GDM1 (cell line): ENCODE measurements at regions not wholly inside any gene's neighbourhood (a gene's known extent, or its start where the extent isn't known, plus 50 kb on each side); places are given as distances from the start of the nearest gene placed in this dataset.

Source experiments
- DNase-seq: peaks from one replicate; lab custom pipeline; 2025; lab: John Stamatoyannopoulos, UW

GRCh38 chr22:48049116-48049515, 1286.7 kb downstream of the TBC1D22A start:
- DNase-seq = no peak

DNA sequence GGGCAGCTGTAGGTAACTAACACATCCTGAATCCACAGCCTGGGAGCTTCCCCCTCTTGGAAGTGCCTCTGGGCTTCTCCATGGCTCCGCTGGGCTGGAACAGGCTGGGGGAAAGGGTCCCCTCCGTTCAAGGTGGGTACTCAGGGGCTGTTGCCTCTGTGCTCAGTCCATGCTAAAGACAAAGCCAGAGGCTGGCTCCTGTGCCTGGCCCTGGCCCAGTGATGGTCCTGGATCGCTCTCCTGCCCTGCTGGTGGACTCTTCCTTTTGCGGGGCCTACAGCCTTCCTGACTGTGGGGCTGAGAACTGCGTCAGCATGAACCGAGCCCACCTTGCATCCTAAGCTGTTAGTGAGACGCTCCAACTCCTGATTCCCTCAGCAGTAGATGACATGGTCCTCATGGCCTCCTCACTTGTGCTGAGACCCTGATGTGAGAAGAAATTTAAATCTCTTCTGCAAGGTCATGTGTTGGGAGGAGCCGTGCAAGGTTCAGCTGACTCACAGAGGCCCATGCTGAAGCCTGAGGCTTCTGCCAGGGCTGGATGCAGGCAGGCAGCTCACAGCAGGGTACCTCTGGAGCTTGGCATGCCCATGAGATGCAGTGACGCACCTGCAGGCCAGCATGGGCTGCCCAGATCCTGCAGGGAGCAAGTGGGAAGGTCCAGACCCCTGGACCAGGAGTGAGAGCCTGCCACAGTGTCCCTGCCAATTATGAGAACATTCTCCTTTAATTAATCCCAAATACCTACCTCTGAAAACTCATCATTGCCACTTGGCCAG, 1285.5 kb downstream of the TBC1D22A start:
- DNase-seq = no peak

DNA sequence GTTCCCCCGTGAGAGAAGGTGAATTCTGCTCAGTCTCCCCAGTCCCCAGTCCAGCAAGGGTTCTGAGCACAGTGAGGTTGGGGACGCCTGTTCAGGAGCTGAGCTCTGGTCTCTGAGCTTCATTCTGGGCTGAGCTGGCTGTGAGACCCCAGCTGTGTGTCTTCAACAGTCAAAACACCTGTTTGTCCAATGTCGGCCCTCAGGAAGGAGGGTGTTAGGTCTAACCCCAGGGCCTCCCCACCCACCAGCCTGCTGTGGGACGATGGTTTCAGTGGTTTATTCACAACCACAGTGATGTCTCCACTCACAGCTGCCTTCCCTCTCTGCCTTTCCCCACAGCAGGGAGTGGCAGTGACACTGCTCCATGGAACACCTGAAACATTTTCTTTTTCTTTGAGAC, 1282.9 kb downstream of the TBC1D22A start:
- DNase-seq = no peak

- DNase-seq = no peak
Measured at GRCh38 chr22:48044487-48045060, 1282.1 kb downstream of the TBC1D22A start.

DNA sequence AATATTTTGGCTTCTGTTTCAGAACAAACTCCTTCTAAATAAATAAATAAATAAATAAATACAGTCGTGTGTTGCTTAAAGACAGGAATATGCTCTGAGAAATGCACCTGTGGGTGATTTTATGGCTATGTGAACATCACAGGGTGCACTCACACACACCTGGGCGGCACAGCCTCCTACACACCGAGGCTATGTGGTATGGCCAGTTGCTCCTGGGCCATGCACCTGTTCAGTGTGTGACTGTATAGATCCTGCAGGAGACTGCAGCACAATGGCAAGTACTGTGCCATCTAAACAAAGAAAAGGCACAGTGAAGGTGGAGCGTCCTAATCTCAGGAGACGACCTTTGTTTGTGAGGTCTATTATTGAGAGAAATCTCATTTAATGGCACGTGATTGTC, 1281.1 kb downstream of the TBC1D22A start:
- no peak for DNase-seq

- DNase-seq = no peak
Measured at GRCh38 chr22:48042621-48043395, 1280.4 kb downstream of the TBC1D22A start.

DNA sequence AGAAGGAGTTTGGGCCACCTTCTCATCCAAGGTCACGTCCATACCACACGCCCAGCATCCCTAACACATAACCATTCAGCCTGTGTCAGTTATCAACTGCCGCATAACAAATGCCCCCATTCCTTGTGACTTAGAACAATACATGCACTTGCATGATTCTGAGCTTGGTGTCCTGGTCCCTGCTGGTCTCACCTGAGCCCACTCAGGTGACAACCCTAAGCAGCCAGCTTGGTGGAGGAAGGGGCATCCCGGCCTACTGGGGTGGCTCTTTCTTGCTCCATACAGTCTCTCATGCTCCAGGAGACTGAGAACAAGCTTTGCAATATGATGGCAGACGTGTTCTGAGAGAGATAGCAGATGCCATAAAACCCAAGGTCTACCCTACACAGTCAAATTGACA, 1276.9 kb downstream of the TBC1D22A start:
- DNase-seq = no peak

DNA sequence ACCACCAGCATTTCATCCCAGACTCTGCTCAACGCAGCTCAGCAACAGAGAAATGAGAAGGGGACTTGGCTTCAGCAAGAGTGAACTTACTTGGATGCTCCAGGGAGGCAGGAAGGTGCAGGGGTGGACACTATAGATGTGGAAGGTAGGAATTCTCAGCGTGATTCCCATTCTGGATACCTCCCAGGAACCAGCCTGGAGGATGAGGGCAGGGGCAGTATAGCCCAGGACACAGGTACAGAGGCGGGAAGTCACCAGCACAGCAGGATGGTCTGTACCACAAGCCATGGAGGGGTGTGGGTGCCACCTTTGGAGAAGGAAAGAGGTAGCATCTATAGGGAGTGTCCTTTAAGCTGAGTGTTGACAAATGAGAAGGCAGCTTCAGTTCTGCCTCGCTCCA, 1275.2 kb downstream of the TBC1D22A start:
- DNase-seq = no peak

DNA sequence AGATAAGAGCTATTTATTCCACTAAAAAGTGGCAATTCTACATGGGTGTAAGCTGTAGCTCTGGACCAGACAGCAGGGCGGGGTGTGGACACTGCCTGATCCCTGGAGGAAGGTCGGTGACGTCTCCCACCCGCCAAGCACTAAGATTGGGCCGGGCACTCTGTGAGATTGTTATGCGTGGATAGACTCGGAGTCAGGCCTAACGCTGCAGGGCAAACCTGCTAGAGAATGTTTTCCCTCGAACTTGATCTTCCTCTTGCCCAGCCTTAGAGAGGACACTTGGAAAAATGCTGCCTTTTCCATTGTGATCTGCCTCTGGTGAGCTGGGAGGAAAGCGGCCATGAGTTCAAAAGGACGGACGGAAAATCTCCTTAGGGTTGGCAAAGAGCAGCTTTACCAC, 1273.4 kb downstream of the TBC1D22A start:
- DNase-seq = no peak

DNA sequence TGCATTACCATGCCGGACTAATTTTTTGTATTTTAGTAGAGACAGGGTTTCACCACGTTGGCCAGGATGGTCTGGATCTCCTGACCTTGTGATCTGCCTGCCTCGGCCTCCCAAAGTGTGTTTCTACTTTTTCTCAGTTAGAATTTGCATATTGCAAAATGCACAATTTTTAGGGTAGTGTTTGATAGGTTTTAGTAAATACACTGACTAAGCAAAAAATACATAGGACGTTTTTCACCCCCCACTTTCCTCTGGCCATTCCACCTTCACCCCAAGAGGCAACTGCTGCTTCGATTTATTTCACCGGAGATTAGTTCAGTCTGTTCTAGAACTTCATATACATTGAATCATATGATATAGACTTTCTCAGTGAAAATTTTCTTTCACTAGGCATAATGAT, 1269.1 kb downstream of the TBC1D22A start:
- no peak for DNase-seq

DNA sequence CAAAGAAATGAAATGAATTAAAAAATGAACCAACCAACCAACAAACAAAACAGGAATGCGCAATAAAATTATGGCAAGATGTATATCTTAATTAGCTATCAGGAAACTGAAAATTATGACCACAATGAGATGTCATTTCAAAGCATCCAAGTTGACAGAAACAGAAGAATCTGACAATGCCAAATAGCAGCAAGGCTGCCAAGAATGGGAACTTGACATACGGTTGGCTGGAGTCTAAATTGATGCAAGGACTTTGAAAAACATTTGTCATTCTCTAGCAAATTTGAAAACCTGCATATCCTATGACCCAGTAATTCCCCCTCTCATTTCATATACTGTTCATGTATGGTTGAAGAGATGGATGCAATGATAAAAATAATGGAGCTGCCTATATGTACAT, 1262.6 kb downstream of the TBC1D22A start:
- no peak for DNase-seq

DNA sequence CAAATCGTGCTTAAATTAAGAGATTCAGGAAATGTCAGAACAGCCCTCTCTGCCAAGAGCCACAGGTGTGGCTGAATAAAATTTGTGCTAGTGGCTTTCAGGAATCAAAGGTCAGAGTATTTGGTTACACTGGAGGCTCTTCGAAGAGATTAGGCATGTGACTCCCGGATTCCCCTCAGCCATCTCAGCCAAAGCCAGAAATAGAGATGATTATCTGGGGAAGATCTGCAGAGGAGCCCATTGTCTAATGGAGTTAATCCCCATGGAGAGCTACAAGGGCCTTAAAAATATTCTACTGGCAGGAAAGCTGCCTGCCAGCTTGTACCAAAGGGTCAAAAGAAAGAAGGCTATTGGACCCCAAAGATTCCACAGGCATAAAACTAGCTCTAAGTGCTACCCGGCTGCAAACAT, 1259.5 kb downstream of the TBC1D22A start:
- no peak for DNase-seq

DNA sequence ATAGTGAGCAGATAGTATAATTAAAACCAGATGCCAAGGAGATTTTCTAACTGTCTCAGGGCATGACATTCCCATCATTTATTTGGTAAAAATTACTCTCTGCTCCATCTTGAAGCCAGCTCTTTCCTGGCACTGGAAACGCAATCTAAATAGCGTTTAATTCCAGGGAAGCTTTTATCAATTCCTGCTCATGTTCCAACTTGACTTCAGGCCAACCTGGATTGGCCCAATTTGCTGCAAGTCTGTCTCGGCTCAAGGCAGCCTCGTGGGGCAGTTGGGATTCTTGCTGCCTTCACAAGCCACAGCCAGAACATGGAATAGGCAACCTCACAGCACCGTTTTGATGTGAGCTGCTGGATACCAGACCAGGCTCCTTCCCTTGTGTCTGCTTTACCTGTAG, 1255.9 kb downstream of the TBC1D22A start:
- DNase-seq = no peak

DNA sequence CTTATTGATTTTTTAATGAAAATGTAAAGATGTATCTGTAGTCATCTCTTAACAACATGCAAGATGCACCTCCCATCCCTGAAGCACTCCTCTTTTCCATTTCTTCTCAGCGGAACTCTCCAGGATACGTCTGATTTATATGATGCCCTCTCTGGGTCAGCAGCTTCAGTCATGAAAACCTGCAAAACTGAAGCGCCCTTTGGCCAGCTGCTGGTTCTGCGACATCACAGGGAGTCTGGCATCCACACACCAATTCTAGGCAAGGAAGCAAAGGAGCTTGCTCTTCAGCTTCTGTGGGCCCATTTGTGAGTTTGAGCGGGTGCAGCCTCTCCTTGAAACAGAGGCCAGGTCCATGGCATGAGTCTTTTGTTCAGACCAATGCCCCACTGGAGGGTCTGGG, 1253.3 kb downstream of the TBC1D22A start:
- no peak for DNase-seq

DNA sequence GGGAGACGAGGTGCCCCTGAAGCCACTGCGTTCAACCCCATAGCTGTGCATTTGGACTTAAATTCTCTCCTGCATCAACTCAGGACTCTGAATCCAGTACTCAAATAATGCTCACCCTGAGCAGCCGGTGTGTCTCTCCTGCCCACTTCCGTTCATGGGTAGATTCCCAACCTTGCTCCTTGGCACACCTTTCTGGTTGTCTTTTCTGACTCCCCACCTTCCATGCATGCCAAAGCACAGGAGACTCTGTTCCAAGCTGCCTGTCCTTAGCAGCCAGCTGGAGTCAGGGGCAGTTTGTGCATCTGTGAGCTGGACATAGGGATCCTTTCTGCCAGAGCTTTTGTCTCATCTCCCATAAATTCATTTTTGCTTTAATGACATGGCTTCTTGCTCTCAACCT, 1242.5 kb downstream of the TBC1D22A start:
- DNase-seq = no peak

DNA sequence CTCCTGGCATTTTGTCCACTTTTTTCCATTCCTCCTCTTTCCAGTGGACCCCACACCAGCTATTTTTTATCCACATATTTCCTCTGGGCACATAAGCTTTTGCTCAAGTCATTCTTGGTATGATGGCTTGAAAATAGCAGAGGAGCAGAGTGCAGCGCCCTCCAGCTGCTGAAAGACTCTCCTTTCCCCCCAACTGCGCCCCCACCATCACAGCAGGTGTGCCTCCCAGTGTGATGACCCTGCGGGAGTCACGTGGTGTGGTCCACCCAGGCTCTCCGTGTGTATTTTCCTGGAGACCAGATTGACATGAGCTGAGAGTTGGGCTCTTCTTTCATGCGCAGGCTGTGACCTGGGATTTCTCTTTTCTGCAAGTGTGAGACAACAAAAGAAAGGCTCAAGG, 1241.6 kb downstream of the TBC1D22A start:
- DNase-seq = no peak

DNA sequence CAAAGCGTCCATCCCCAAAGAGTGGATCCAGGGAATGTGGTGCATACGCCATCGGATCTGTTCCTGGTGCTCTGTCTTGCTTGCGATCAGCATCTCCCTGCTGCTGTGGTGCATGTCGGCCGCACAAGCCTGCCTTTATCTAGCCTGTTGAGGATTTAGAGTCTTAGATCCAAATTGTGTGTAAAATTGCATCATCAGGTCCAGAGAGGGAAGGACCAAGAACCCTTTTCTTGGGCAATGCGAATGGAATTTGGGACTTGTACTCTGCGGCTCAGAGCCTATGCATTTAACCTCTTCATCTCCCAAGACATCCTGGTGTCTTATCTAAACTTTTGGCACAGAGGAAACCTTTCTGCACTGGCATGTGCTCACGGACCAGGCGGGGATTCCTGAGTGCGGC, 1238.7 kb downstream of the TBC1D22A start:
- no peak for DNase-seq

- no peak for DNase-seq
Measured at GRCh38 chr22:47997612-47998011, 1235.2 kb downstream of the TBC1D22A start.

DNA sequence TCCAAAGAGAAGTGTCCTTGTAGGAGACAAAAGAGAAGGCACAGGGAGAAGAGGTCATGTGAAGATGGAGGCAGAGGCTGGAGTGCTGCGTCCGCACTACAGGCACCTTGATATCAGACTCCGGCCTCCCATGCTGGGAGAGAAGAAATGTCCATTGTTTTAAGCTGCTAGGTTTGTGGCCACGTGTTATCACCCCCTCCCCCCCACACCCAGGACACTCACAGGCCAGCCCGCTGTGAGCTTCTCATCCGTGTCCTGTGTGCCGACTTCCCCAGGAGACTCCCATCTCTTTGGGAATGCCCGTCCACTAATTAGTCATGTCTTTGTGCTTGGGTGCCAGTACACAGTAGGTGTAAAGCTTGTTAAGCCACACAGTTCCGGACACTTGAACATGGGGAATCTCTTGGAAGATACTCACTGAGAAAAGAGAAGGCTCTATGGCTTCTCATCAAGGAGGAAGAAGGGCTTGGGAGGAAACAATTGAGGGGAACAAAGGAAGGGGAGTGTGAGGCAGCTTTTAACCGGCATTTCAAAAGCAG, 1234.7 kb downstream of the TBC1D22A start:
- DNase-seq = no peak

DNA sequence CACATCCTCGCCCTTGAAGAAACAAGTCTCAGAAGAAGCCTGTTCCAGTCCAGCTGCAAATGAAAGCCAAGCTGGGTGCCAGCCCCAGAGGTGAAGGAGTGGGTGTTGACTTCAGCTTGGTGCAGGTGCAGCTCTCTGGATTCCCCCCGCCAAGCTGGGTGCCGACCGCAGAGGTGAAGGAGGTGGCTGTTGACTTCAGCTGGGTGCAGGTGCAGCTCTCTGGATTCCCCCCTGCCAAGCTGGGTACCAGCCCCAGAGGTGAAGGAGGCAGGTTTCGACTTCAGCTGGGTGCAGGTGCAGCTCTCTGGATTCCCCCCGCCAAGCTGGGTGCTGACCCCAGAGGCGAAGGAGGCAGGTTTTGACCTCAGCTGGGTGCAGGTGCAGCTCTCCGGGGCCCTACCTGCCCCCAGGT, 1234.0 kb downstream of the TBC1D22A start:
- DNase-seq = no peak

- DNase-seq = no peak
Measured at GRCh38 chr22:47995718-47996117, 1233.3 kb downstream of the TBC1D22A start.

DNA sequence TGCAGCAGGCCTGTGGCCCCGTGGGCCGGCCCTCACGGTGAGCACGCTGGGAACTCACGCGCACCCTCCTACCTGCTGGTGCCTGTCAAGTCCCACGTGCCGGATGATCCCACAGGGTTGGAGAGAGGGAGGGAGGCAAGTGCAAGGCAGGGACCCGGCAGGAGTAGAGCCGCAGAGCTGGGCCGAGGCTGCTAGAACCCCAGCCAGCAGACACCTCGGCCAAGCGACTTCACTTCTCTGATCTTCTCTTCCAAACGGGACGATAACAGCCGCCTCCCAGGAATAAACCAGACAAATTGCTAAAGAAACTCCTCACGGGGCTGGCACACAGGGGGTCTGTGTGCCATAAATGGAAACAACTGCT, 1232.8 kb downstream of the TBC1D22A start:
- DNase-seq = no peak
